ENCODE measurements at regions not wholly inside any gene's neighbourhood (a gene's known extent, or its start where the extent isn't known, plus 50 kb on each side); places are given as distances from the start of the nearest gene placed in this dataset.

DNA sequence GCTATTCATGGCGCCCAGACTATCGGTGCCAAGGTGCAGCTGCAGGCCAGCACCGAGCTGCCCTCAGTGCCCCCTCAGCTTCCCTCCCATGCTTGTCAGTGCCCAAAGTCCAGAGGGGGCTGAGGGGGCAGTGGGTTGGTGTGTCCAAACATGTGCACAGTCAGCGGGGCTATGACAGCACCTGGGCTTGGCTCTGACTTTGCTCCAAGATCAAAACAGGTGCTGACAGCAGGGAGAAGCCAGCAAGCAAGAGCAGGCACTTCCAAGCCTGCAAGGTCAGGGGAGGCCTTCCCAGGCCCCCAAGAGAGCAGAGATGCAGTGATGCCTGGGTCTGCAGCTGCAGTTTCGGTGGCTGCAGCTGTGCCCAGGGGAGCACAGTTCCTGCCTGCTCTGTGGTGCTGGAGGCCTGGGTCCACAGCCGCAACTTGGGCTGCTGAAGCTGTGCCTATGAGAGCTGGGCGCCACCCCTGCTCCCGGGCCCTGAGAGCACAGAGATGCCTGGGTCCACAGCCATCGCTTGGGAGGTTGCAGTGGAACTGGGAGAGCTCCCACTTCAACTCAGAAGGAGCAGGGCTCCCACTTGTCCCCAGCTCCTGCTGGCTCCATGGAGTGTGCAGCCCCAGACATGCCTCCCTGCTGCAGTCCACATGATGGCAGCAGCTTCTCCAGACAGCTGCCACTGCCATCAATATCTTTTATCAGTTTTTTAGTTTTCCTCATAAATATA is 775.3 kb upstream of the POU3F3 start:
- intact Hi-C loops (cut with DNase I; ENCODE audit: low total_unique reads), result no loop called here
- Histone ChIP-seq H3K36me3 (no peaks in the 10 kb centered on the region), H3K27me3 (replicated peaks in 1 of 7) (no peaks in the 10 kb centered on the region), H3K27ac (no peak overlapping the region), H3K4me3 (no peak overlapping the region), H3K4me1 (no peaks in the 10 kb centered on the region), H3K9me3 (peaks cover 0 to 30% (median 11%) of the 10 kb centered on the region in 8 donors)
- DNase-seq, result no peak
- TF ChIP-seq POLR2AphosphoS5 (IDR thresholded peaks at IDR 0.05) (no peak), POLR2A (IDR thresholded peaks at IDR 0.05) (no peak)
- TF ChIP-seq, protein P1, sequence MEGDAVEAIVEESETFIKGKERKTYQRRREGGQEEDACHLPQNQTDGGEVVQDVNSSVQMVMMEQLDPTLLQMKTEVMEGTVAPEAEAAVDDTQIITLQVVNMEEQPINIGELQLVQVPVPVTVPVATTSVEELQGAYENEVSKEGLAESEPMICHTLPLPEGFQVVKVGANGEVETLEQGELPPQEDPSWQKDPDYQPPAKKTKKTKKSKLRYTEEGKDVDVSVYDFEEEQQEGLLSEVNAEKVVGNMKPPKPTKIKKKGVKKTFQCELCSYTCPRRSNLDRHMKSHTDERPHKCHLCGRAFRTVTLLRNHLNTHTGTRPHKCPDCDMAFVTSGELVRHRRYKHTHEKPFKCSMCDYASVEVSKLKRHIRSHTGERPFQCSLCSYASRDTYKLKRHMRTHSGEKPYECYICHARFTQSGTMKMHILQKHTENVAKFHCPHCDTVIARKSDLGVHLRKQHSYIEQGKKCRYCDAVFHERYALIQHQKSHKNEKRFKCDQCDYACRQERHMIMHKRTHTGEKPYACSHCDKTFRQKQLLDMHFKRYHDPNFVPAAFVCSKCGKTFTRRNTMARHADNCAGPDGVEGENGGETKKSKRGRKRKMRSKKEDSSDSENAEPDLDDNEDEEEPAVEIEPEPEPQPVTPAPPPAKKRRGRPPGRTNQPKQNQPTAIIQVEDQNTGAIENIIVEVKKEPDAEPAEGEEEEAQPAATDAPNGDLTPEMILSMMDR (IDR thresholded peaks at IDR 0.05 in 8 of 11, conservative IDR thresholded peaks at IDR 0.05 in 3 of 11), result no peak
- WGBS, 5 donors, result 81 to 88% (median 84%) methylated on average over 5 to 9 of the region's 9 CpGs

DNA sequence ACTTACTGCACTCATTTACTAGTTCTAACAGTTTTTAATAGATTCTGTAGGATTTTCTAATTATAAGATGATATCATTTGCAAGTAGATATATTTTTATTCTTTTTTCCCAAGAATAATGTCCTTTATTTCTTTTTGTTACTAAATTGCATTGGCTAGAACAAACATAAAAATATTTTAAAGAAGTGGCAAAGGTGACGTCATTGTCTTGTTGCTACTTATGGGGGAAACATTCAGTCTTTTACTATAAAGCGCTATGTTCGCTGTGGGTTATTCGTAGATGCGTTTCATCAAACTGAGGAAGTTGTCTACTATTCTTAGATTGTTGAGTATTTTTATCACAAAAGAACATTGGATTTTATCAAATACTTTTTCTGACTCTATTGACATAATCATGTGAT is 765.2 kb upstream of the POU3F3 start:
- TF ChIP-seq, protein P1 (IDR thresholded peaks at IDR 0.05 in 8 of 11, conservative IDR thresholded peaks at IDR 0.05 in 3 of 11), result no peak
- TF ChIP-seq POLR2A (IDR thresholded peaks at IDR 0.05) (no peak), POLR2AphosphoS5 (IDR thresholded peaks at IDR 0.05) (no peak)
- Histone ChIP-seq H3K27ac (no peak overlapping the region), H3K4me3 (no peak overlapping the region), H3K4me1 (no peaks in the 10 kb centered on the region), H3K36me3 (no peaks in the 10 kb centered on the region), H3K9me3 (peaks cover 0 to 17% (median 2%) of the 10 kb centered on the region in 8 donors), H3K27me3 (replicated peaks in 1 of 7) (no peaks in the 10 kb centered on the region)
- intact Hi-C loops (cut with DNase I; ENCODE audit: low total_unique reads), result no loop called here
- 89 to 95% (median 92%) methylated on average over 5 of the region's 5 CpGs for WGBS, 5 donors
- DNase-seq, result no peak

DNA sequence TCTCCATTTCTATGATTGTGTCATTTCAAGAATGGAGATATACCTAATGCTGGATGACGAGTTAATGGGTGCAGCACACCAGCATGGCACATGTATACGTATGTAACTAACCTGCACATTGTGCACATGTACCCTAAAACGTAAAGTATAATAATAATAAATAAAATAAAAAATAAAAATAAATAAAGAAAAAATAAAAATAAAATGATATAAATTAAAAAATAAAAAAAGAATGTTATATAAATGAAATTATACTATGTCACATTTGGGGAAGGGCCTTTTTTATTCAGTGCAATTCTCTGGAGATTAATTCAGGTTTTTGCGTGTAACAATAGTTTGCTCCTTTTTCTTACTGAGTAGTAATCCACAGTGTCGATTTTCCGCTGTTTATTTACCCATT is 763.5 kb upstream of the POU3F3 start:
- WGBS, 5 donors, result 85 to 94% (median 87%) methylated on average over 6 of the region's 6 CpGs
- intact Hi-C loops (cut with DNase I; ENCODE audit: low total_unique reads), result no loop called here
- no peak overlapping the region for H3K27ac ChIP-seq
- H3K4me1 ChIP-seq, result no peaks in the 10 kb centered on the region
- H3K36me3 ChIP-seq, result no peaks in the 10 kb centered on the region
- H3K9me3 ChIP-seq, result peaks cover 0 to 22% (median 6%) of the 10 kb centered on the region in 8 donors
- DNase-seq, result no peak
- H3K27me3 ChIP-seq (replicated peaks in 1 of 7), result no peaks in the 10 kb centered on the region
- TF ChIP-seq, protein P1 (IDR thresholded peaks at IDR 0.05 in 8 of 11, conservative IDR thresholded peaks at IDR 0.05 in 3 of 11), result no peak
- TF ChIP-seq POLR2AphosphoS5 (IDR thresholded peaks at IDR 0.05) (no peak), POLR2A (IDR thresholded peaks at IDR 0.05) (no peak)
- no peak overlapping the region for H3K4me3 ChIP-seq

DNA sequence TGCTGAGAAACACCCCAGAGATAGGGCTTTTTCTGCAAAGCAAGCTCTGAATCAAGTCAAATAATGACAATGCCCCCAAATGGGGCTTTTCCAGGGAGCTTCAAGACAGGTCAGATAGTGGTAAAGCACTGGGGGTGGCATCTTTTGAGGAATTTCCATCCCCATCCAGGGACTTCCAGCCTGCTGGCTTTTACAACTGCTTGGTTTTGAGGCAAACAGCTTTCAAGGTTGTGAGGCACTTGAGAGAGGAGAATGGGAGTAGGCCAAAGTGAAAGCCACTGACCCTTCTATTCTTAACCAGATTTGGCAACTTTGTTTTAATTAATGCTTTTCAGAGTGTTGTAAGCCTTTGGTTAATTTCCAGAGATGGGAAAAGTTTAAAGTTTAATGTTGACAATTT is 762.0 kb upstream of the POU3F3 start:
- intact Hi-C loops (cut with DNase I; ENCODE audit: low total_unique reads), result no loop called here
- no peaks in the 10 kb centered on the region for H3K4me1 ChIP-seq
- H3K9me3 ChIP-seq, result peaks cover 0 to 28% (median 7%) of the 10 kb centered on the region in 8 donors
- no peak for DNase-seq
- no peak for TF ChIP-seq POLR2A (IDR thresholded peaks at IDR 0.05)
- TF ChIP-seq, protein P1 (IDR thresholded peaks at IDR 0.05 in 8 of 11, conservative IDR thresholded peaks at IDR 0.05 in 3 of 11), result no peak
- no peak for TF ChIP-seq POLR2AphosphoS5 (IDR thresholded peaks at IDR 0.05)
- no peak overlapping the region for H3K4me3 ChIP-seq
- H3K27me3 ChIP-seq (replicated peaks in 1 of 7), result no peaks in the 10 kb centered on the region
- no peaks in the 10 kb centered on the region for H3K36me3 ChIP-seq
- H3K27ac ChIP-seq, result no peak overlapping the region

Measured in spleen (tissue), 11 donors.